Astrocyte (in vitro differentiated cells and primary cell): ENCODE measurements at regions not wholly inside any gene's neighbourhood (a gene's known extent, or its start where the extent isn't known, plus 50 kb on each side); places are given as distances from the start of the nearest gene placed in this dataset.

Experiments used
- EZH2 ChIP-seq: IDR thresholded peaks from 2 replicates; pipeline ENCODE4 v1.6.1; 2012; ENCODE audit warnings: mild to moderate bottlenecking, low read length, inconsistent platforms; ENCODE audit not compliant: insufficient read depth
- TF ChIP-seq, protein P1 (sequence below): IDR thresholded peaks from 2 replicates; pipeline ENCODE4 v1.5.1; 2011; ENCODE audit warnings: low read depth, mild to moderate bottlenecking, inconsistent platforms, low read length, moderate library complexity; ENCODE audit not compliant: insufficient read depth

- TF ChIP-seq, protein P1, sequence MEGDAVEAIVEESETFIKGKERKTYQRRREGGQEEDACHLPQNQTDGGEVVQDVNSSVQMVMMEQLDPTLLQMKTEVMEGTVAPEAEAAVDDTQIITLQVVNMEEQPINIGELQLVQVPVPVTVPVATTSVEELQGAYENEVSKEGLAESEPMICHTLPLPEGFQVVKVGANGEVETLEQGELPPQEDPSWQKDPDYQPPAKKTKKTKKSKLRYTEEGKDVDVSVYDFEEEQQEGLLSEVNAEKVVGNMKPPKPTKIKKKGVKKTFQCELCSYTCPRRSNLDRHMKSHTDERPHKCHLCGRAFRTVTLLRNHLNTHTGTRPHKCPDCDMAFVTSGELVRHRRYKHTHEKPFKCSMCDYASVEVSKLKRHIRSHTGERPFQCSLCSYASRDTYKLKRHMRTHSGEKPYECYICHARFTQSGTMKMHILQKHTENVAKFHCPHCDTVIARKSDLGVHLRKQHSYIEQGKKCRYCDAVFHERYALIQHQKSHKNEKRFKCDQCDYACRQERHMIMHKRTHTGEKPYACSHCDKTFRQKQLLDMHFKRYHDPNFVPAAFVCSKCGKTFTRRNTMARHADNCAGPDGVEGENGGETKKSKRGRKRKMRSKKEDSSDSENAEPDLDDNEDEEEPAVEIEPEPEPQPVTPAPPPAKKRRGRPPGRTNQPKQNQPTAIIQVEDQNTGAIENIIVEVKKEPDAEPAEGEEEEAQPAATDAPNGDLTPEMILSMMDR = no peak
- TF ChIP-seq EZH2 = no peak
Measured at GRCh38 chr7:123338688-123339087, 138.9 kb upstream of the SLC13A1 start.
